ENCODE measurements at regions not wholly inside any gene's neighbourhood (a gene's known extent, or its start where the extent isn't known, plus 50 kb on each side); places are given as distances from the start of the nearest gene placed in this dataset.
"Not testable (repeated sequence)": the region's sequence is repeated elsewhere in the genome, so short reads cannot be mapped to it uniquely, and the experiment has no call there.

- no peak for DNase-seq
Observed at GRCh38 chr22:48828688-48829087, 999.0 kb downstream of the BRD1 start.

GRCh38 chr22:48827904-48828555 lies 999.6 kb downstream of the BRD1 start:
- no peak for DNase-seq

GRCh38 chr22:48827268-48827846 lies 1000.3 kb downstream of the BRD1 start:
- DNase-seq = no peak

- DNase-seq = no peak
Observed at GRCh38 chr22:48826546-48826945, 1001.1 kb downstream of the BRD1 start.

- no peak for DNase-seq
Observed at GRCh38 chr22:48825802-48826520, 1001.7 kb downstream of the BRD1 start.

- DNase-seq = no peak
Observed at GRCh38 chr22:48824712-48825651, 1002.7 kb downstream of the BRD1 start.

- no peak for DNase-seq
Observed at GRCh38 chr22:48823941-48824340, 1003.7 kb downstream of the BRD1 start.

GRCh38 chr22:48822278-48823233 lies 1005.1 kb downstream of the BRD1 start:
- no peak for DNase-seq

- no peak for DNase-seq
Observed at GRCh38 chr22:48821727-48822126, 1005.9 kb downstream of the BRD1 start.

- no peak for DNase-seq
Observed at GRCh38 chr22:48821346-48821690, 1006.4 kb downstream of the BRD1 start.

GRCh38 chr22:48820481-48821345 lies 1007.0 kb downstream of the BRD1 start:
- no peak for DNase-seq

GRCh38 chr22:48819961-48820360 lies 1007.7 kb downstream of the BRD1 start:
- no peak for DNase-seq

- no peak for DNase-seq
Observed at GRCh38 chr22:48819232-48819631, 1008.4 kb downstream of the BRD1 start.

GRCh38 chr22:48817491-48817890 lies 1010.2 kb downstream of the BRD1 start:
- not testable (repeated sequence) for DNase-seq

GRCh38 chr22:48811885-48812284 lies 1015.8 kb downstream of the BRD1 start:
- DNase-seq = no peak

- DNase-seq = no peak
Observed at GRCh38 chr22:48808038-48808960, 1019.4 kb downstream of the BRD1 start.

GRCh38 chr22:48807155-48807554 lies 1020.5 kb downstream of the BRD1 start:
- DNase-seq = no peak

- DNase-seq = no peak
Observed at GRCh38 chr22:48806227-48806781, 1021.4 kb downstream of the BRD1 start.

GRCh38 chr22:48805516-48805915 lies 1022.2 kb downstream of the BRD1 start:
- no peak for DNase-seq
